H1 (cell line): ENCODE measurements at regions not wholly inside any gene's neighbourhood (a gene's known extent, or its start where the extent isn't known, plus 50 kb on each side); places are given as distances from the start of the nearest gene placed in this dataset.

Source experiments
- CBX5 ChIP-seq: fragments of 300-800, 300-1000 bp; sonication (generic); IDR thresholded peaks from 2 replicates; pipeline ENCODE4 v1.7.1; 2016; ENCODE audit warnings: antibody characterized with exemption, low read length, low read depth
- EZH2 ChIP-seq: fragments of 200-600 bp; sonication (generic); IDR thresholded peaks from 2 replicates; pipeline ENCODE4 v1.7.1; 2012; ENCODE audit warnings: low read depth, mild to moderate bottlenecking, moderate library complexity, low read length, inconsistent platforms; ENCODE audit not compliant: severe bottlenecking
- JUND ChIP-seq: IDR thresholded peaks from 2 replicates; pipeline ENCODE4 v1.6.1; 2011; ENCODE audit warnings: mild to moderate bottlenecking, improper control_type of control experiment, low read length
- KDM1A ChIP-seq: fragments of 200-600, 300-600 bp; sonication (generic); IDR thresholded peaks from 2 replicates; pipeline ENCODE4 v1.7.1; 2016; ENCODE audit warnings: mild to moderate bottlenecking, low read length, borderline replicate concordance
- SP4 ChIP-seq: IDR thresholded peaks from 2 replicates; pipeline ENCODE4 v1.6.1; 2012; ENCODE audit warnings: low read length, inconsistent platforms
- TAF1 ChIP-seq: IDR thresholded peaks from 2 replicates; pipeline ENCODE4 v1.6.1; 2011; ENCODE audit warnings: mild to moderate bottlenecking, low read depth, low read length
- TBP ChIP-seq: IDR thresholded peaks from 2 replicates; pipeline ENCODE4 v1.6.1; 2011; ENCODE audit warnings: low read depth, low read length, improper control_type of control experiment
- TF ChIP-seq, protein P1 (sequence below), 3 experiments: IDR thresholded peaks; 1 replicate in 2 of 3; 2 replicates in 1 of 3; pipeline versions ENCODE4 v1.5.1 to v1.6.1; 2011; ENCODE audit warnings: low read length in 3 of 3, mild to moderate bottlenecking in 3 of 3, inconsistent platforms in 2 of 3, low read depth in 1 of 3, moderate library complexity in 1 of 3; ENCODE audit not compliant: insufficient read depth in 1 of 3; ENCODE audit errors: control extremely low read depth in 1 of 3

DNA sequence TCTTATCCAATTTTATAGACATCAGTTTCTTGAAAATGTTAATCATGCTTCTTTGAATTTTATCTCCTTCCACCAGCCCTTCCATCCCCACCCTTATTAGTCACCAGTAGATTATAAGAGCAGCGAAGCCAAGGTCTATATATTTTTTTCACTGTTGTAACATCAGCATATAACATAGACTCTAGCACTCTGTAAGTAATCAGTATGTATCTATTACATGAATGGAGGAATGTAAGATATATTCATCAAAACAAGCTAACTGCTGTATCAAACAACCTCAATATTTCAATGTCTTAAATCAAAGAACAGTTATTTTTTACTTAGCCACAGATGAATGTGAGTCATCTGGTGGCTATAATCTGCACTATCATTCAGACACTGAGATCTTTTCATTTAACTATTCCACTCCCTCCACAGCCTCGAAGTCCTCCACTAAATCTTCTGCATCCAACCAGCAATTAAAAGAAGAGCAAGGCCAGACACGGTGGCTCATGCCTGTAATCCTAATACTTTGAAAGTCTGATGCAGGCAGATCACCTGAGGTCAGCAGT, 178.9 kb downstream of the CENPC start (continued):
- no peak for TF ChIP-seq TBP
- TF ChIP-seq EZH2: no peak
- TF ChIP-seq, protein P1, sequence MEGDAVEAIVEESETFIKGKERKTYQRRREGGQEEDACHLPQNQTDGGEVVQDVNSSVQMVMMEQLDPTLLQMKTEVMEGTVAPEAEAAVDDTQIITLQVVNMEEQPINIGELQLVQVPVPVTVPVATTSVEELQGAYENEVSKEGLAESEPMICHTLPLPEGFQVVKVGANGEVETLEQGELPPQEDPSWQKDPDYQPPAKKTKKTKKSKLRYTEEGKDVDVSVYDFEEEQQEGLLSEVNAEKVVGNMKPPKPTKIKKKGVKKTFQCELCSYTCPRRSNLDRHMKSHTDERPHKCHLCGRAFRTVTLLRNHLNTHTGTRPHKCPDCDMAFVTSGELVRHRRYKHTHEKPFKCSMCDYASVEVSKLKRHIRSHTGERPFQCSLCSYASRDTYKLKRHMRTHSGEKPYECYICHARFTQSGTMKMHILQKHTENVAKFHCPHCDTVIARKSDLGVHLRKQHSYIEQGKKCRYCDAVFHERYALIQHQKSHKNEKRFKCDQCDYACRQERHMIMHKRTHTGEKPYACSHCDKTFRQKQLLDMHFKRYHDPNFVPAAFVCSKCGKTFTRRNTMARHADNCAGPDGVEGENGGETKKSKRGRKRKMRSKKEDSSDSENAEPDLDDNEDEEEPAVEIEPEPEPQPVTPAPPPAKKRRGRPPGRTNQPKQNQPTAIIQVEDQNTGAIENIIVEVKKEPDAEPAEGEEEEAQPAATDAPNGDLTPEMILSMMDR (IDR thresholded peaks at IDR 0.05; ENCODE audit: control extremely low read depth in 1 of 3, insufficient read depth in 1 of 3, low read depth in 1 of 3, low read length in 3 of 3): no peak
- TF ChIP-seq SP4: no peak
- no peak for TF ChIP-seq TAF1
- TF ChIP-seq JUND: no peak
- no peak for TF ChIP-seq CBX5
- no peak for TF ChIP-seq KDM1A
